ENCODE measurements at regions not wholly inside any gene's neighbourhood (a gene's known extent, or its start where the extent isn't known, plus 50 kb on each side); places are given as distances from the start of the nearest gene placed in this dataset.

- in situ Hi-C loops (cut with HindIII; ENCODE audit: low sequenced_read_pairs): no loop called here
These were observed 207.6 kb downstream of the ANAPC1 start for GRCh38 chr2:111676291-111676822.

- in situ Hi-C loops (cut with HindIII; ENCODE audit: low sequenced_read_pairs): no loop called here
These were observed 205.8 kb downstream of the ANAPC1 start for GRCh38 chr2:111678161-111678560.

DNA sequence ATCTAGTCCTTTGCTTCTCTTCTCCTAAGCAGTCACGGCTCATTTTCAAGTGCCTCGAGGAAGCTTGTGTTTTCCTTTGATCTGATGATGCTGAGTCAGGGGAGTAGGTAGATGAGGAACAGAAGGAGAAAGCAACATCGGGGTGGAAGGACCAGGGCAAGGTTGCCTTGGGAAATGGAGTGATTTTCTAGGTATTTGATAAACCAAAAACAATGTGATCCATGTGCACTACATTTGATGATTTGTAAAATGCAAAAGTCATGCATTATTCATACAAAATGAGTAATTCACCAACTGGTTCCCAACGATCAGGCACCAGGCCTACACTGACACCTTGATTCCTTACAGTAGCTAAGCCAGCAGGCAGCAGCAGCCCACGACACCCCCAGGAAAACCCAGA is 205.3 kb downstream of the ANAPC1 start:
- in situ Hi-C loops (cut with HindIII; ENCODE audit: low sequenced_read_pairs): no loop called here

DNA sequence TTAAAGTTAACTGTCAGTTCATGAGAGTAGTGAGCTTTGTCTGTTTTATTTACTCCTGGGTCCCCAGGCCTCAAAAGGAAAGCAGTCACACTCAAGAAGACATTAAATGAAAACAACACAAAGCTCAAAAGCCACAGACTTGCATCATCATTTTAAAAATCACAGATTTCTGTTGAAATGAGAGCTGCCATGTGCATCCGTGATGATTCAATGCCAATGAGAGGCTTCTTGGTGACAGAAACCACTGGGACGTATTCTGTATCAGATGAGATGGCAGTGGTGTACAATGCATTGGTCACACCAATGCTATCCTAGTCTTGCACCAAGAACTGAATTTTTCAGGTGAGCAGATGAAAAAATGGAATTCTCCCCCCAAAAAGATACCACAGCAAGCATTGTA is 204.8 kb downstream of the ANAPC1 start:
- in situ Hi-C loops (cut with HindIII; ENCODE audit: low sequenced_read_pairs): no loop called here

GRCh38 chr2:111684611-111685010 is 199.4 kb downstream of the ANAPC1 start:
- in situ Hi-C loops (cut with HindIII; ENCODE audit: low sequenced_read_pairs): no loop called here

DNA sequence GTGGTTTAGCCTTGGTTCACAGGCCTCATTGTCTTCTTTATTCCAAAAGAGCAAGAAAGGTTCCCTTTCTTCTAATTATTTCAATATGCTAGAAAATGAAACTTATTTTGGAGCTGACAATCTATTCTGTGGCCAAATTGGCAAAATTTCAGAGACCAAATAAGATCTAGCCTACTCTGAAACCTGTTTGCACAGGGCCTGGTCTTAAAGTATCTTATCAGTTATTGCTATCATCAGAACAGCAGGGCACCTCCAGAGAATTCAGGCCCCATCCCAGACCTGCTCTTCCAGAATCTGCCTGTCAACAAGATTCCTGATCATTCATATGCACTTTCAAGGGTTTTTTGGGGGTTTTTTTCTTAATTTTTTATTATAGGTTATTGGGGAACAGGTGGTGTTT is 198.7 kb downstream of the ANAPC1 start:
- in situ Hi-C loops (cut with HindIII; ENCODE audit: low sequenced_read_pairs): no loop called here

GRCh38 chr2:111686994-111687393 is 197.0 kb downstream of the ANAPC1 start:
- in situ Hi-C loops (cut with HindIII; ENCODE audit: low sequenced_read_pairs): no loop called here

DNA sequence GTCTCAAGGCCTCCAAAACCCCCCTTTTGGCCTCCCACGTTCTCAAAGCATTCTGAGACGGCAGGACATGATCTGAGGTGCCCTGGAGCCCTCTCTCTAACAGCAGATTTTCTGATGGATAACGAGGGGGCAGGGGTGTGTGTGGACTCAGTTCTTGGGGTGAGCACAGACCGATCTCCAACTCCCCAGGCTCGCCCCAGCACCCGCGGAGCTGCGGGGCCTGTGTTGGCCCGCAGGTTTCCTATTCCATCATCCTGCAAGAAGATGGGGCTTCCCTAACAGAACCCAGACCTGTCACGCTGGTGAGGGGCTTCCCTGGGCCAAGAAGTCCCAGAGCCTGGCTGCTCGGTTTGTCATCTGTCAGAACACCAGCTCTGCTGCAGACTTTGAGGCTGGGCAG is 196.1 kb downstream of the ANAPC1 start:
- in situ Hi-C loops (cut with HindIII; ENCODE audit: low sequenced_read_pairs): no loop called here

DNA sequence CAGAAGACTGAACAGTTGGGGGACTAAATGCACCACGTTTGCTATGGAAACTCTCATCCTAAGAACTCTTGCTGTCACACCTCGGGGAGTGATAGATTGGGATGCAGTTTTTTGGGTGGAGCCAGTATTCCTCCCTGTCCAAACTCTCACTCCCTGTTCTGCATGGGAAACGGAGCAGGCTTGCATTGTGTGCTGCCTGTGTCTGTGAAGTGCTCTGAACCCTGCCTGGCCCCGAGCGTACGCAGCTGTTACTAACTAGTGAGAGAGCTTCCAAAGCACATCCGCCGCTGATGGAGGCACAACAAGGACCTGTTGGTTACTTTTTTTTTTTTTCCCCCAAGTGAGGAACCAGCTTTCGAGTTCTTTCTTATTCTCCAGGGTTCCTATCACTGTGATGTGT is 195.5 kb downstream of the ANAPC1 start:
- in situ Hi-C loops (cut with HindIII; ENCODE audit: low sequenced_read_pairs): no loop called here

DNA sequence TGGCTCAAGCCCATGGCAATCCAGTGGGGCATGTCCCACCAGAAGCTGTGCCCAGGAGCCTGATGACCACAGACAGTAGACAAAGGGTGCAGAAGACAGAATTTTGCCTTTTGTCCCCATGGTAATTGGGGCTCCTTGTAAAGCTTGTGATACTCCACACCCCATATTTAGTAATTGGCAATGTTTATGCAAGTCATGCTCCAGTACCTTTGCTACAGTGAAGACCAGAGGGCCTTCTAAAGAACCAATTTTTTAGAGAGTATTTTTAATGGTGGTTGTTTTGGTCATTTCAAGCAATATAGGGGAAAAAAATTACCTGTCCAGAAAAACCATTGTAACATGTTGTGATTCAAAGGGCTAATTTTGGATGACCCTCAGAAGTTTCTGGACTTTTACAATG is 194.8 kb downstream of the ANAPC1 start:
- in situ Hi-C loops (cut with HindIII; ENCODE audit: low sequenced_read_pairs): no loop called here

- in situ Hi-C loops (cut with HindIII; ENCODE audit: low sequenced_read_pairs): no loop called here
These were observed 194.1 kb downstream of the ANAPC1 start for GRCh38 chr2:111689941-111690340.

DNA sequence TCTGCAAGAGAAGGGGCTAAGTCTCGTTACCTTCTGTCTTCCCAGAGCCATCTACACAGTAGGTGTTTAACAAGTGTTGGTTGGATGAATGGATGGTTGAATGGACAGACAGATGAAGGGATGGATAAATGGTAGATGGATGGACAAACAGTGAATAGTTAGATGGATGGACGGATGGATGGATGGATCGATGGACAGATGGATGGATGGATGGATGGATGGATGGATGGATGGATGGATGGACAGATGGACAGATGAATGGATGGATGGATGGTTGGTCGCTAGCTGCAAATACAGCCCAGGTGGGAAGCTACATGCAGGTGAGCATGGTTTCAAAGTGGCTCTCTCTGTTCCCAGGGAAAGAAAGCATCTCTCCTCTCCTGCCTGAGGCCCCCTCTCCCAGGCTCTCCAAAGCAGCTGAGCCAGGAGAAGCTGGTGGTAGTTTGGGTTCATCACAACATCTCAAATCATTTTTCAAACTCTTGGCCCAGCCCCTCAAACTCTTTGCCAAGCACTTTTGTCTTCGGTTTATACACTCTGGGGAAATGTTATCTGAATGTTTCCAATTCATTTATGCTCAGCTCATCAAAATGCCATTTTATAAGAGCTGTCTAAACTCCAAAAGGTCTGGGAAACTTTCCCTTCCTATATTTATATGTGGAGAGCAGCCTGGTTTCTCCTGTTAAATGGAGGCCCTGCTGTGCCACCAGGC is 192.7 kb downstream of the ANAPC1 start:
- in situ Hi-C loops (cut with HindIII; ENCODE audit: low sequenced_read_pairs): no loop called here

- in situ Hi-C loops (cut with HindIII; ENCODE audit: low sequenced_read_pairs): no loop called here
These were observed 191.7 kb downstream of the ANAPC1 start for GRCh38 chr2:111692311-111692710.

DNA sequence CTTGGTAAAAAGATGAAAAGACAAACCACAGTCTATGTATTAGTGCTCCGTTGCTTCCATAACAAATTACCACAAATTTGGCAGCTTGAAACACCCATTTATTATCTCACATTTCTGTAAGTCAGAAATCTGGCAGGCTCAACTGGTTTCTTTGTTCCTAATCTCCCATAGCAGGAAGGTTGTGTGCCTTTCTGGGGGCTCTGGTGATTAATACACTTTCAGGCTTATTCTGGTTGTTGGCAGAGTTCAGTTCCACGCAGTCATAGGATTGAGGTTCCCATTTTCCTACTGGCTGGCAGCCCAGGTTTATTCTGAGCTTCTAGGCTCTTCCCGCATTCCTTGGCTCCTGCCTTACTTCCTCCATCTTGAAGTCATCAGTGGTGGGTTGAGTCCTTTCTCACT is 189.3 kb downstream of the ANAPC1 start:
- in situ Hi-C loops (cut with HindIII; ENCODE audit: low sequenced_read_pairs): no loop called here

DNA sequence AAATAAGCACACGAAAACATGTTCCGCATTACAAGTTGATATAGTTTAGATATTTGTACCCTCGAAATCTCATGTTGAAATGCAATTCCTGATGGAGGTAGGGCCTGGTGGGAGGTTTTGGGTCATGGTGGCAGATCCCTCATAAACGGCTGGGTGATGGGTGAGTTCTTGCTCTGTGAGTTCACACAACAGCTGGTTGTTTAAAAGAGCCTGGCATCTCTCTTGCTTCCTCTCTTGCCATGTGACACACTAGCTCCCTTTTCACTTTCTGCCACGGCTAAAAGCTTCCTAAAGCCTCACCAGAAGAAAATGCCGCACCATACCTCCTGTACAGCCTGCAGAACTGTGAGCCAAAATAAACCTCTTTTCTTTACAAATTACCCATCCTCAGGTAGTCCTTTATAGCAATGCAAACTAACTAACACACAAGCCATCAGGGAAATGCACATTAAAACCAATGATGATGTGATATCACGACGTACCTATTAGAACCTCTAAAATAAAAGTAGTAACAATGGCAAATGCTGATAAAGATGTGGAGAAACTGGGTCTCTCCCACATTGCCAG is 188.5 kb downstream of the ANAPC1 start:
- in situ Hi-C loops (cut with HindIII; ENCODE audit: low sequenced_read_pairs): no loop called here

GRCh38 chr2:111696226-111696625 is 187.8 kb downstream of the ANAPC1 start:
- in situ Hi-C loops (cut with HindIII; ENCODE audit: low sequenced_read_pairs): no loop called here

DNA sequence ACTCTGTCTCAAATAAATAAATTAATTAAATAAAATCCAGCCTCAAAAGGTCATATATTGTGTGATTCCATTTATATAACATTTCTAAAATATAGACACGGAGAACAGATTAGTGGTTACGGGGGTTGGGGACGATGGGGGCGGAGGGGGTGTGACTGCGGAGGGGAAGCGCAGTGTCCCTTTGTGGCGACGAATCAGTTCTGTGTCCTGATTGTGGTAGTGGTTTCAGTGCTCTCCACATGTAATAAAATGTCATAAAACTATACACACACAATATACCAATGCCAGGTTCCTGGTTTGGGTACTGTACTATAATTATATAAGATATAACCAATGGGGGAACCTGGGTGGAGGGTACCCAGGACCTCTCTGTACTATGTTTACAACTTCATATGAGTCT is 186.4 kb downstream of the ANAPC1 start:
- in situ Hi-C loops (cut with HindIII; ENCODE audit: low sequenced_read_pairs): no loop called here

GRCh38 chr2:111698089-111698488 is 185.9 kb downstream of the ANAPC1 start:
- in situ Hi-C loops (cut with HindIII; ENCODE audit: low sequenced_read_pairs): no loop called here

DNA sequence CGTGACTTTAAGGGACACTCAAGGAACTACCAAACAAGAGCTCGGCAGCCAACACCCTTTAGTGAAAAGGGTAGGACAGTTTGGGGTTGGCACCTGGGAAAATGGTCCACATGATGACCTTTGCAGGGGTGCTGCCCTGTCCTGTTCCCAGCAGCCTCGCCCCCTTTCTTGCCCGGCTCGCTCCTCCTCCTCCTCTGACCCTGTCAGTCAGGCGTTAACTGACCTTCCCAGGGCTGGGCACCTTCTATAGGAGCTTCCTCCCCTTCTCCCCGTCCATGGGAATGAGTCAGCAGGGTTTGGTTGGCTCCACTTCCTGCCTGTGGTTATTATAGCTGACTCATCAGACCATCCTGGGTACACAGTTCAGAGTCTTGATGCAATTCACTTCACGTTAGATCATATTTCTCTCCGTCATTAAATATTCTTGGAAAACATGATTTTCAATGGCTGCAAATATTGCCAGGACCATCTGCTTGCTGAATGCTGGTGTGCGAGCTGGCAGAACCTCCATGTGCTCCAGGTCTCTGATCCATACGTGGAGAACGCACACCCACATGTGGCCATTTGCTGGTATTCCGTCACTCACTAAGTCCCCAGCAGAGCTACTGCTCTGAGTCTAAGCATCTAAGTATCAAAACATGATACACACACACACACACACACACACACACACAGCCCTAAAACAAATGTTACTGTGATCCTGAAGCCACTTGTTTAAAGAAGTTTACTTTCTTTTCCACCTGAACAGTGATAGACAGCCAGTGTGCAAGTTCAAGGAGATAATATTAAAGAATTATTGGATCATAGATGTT is 185.0 kb downstream of the ANAPC1 start:
- in situ Hi-C loops (cut with HindIII; ENCODE audit: low sequenced_read_pairs): no loop called here

DNA sequence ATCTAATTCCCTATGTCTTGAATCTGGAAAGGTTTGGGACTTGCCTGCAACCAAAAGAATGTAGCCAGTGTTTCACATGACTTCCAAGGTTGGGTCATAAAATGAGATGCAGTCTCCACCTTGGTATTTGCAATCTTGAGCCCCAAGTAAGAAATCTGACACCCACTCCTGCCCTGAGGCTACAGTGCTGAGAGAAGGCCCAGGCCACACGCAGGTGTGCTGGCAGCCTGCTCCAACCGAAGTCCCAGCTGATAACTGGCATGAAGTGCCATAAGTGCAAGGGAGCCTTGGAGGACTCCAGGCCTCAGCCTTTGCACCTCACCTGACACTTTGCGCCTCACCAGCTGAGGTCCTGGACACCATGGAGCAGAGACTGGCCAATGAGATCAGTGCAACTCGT is 182.7 kb downstream of the ANAPC1 start:
- in situ Hi-C loops (cut with HindIII; ENCODE audit: low sequenced_read_pairs): loop anchor here (25.0 kb wide), 1 partner anchor 864 kb away; no protein-coding TSS in a partner anchor

GRCh38 chr2:111701798-111702118 is 182.2 kb downstream of the ANAPC1 start:
- in situ Hi-C loops (cut with HindIII; ENCODE audit: low sequenced_read_pairs): loop anchor here (25.0 kb wide), 1 partner anchor 864 kb away; no protein-coding TSS in a partner anchor
